ENCODE measurements at regions not wholly inside any gene's neighbourhood (a gene's known extent, or its start where the extent isn't known, plus 50 kb on each side); places are given as distances from the start of the nearest gene placed in this dataset.

GRCh38 chr10:2813693-2814092 is 253.7 kb upstream of the PFKP start:
- H3K4me2 ChIP-seq (ENCODE audit: insufficient read depth, low read length) = no peak overlapping the region
- no peaks in the 10 kb centered on the region for H3K79me2 ChIP-seq (ENCODE audit: insufficient read depth, low read length)
- no peaks in the 10 kb centered on the region for H3K4me1 ChIP-seq (ENCODE audit: insufficient read depth, low read length)
- no peak overlapping the region for H2AFZ ChIP-seq (ENCODE audit: low read depth, low read length)
- DNase-seq (no peak), ATAC-seq (ENCODE audit: insufficient read depth, low read depth) (no peak)
- H4K20me1 ChIP-seq (ENCODE audit: insufficient read depth, low read length) = no peaks in the 10 kb centered on the region
- no peaks in the 10 kb centered on the region for H3K36me3 ChIP-seq (ENCODE audit: insufficient read depth, low read length)
- TF ChIP-seq EZH2 (IDR thresholded peaks at IDR 0.05; ENCODE audit: borderline replicate concordance, low read depth, low read length, severe bottlenecking) (no peak), CTCF (IDR thresholded peaks at IDR 0.05; ENCODE audit: borderline replicate concordance, extremely low read depth, low read length, poor library complexity, severe bottlenecking) (no peak)
- no peaks in the 10 kb centered on the region for H3K9me3 ChIP-seq (ENCODE audit: insufficient read depth, low read length, severe bottlenecking)
- no peak overlapping the region for H3K4me3 ChIP-seq (ENCODE audit: low read depth in 1 of 2, low read length in 2 of 2)
- H3K27ac ChIP-seq (ENCODE audit: low read length) = no peak overlapping the region
- no peak overlapping the region for H3K9ac ChIP-seq (ENCODE audit: low read depth, low read length)
- H3K27me3 ChIP-seq (ENCODE audit: insufficient read depth, low read length, poor library complexity) = no peaks in the 10 kb centered on the region

GRCh38 chr10:2813286-2813685 is 254.1 kb upstream of the PFKP start:
- H4K20me1 ChIP-seq (ENCODE audit: insufficient read depth, low read length) = no peaks in the 10 kb centered on the region
- H3K27me3 ChIP-seq (ENCODE audit: insufficient read depth, low read length, poor library complexity) = no peaks in the 10 kb centered on the region
- H3K9ac ChIP-seq (ENCODE audit: low read depth, low read length) = no peak overlapping the region
- H3K9me3 ChIP-seq (ENCODE audit: insufficient read depth, low read length, severe bottlenecking) = no peaks in the 10 kb centered on the region
- DNase-seq (no peak), ATAC-seq (ENCODE audit: insufficient read depth, low read depth) (no peak)
- H3K4me3 ChIP-seq (ENCODE audit: low read depth in 1 of 2, low read length in 2 of 2) = no peak overlapping the region
- H3K4me2 ChIP-seq (ENCODE audit: insufficient read depth, low read length) = no peak overlapping the region
- H3K4me1 ChIP-seq (ENCODE audit: insufficient read depth, low read length) = no peaks in the 10 kb centered on the region
- H3K79me2 ChIP-seq (ENCODE audit: insufficient read depth, low read length) = no peaks in the 10 kb centered on the region
- TF ChIP-seq CTCF (IDR thresholded peaks at IDR 0.05; ENCODE audit: borderline replicate concordance, extremely low read depth, low read length, poor library complexity, severe bottlenecking) (no peak), EZH2 (IDR thresholded peaks at IDR 0.05; ENCODE audit: borderline replicate concordance, low read depth, low read length, severe bottlenecking) (no peak)
- H2AFZ ChIP-seq (ENCODE audit: low read depth, low read length) = no peak overlapping the region
- no peaks in the 10 kb centered on the region for H3K36me3 ChIP-seq (ENCODE audit: insufficient read depth, low read length)
- H3K27ac ChIP-seq (ENCODE audit: low read length) = no peak overlapping the region

GRCh38 chr10:2812631-2813030 is 254.7 kb upstream of the PFKP start:
- TF ChIP-seq EZH2 (IDR thresholded peaks at IDR 0.05; ENCODE audit: borderline replicate concordance, low read depth, low read length, severe bottlenecking) = no peak
- no peak for DNase-seq

GRCh38 chr10:2800178-2800577 is 267.2 kb upstream of the PFKP start:
- Histone ChIP-seq H2AFZ (ENCODE audit: low read depth, low read length) (no peak overlapping the region), H3K4me3 (ENCODE audit: low read depth in 1 of 2, low read length in 2 of 2) (no peak overlapping the region), H3K9ac (ENCODE audit: low read depth, low read length) (no peak overlapping the region), H3K27ac (ENCODE audit: low read length) (no peak overlapping the region), H3K4me1 (ENCODE audit: insufficient read depth, low read length) (peaks cover 9% of the 10 kb centered on the region), H3K36me3 (ENCODE audit: insufficient read depth, low read length) (no peaks in the 10 kb centered on the region), H3K27me3 (ENCODE audit: insufficient read depth, low read length, poor library complexity) (no peaks in the 10 kb centered on the region), H4K20me1 (ENCODE audit: insufficient read depth, low read length) (no peaks in the 10 kb centered on the region), H3K4me2 (ENCODE audit: insufficient read depth, low read length) (no peak overlapping the region), H3K9me3 (ENCODE audit: insufficient read depth, low read length, severe bottlenecking) (peaks cover 8% of the 10 kb centered on the region), H3K79me2 (ENCODE audit: insufficient read depth, low read length) (no peaks in the 10 kb centered on the region)
- no peak for TF ChIP-seq EZH2 (IDR thresholded peaks at IDR 0.05; ENCODE audit: borderline replicate concordance, low read depth, low read length, severe bottlenecking)
- TF ChIP-seq CTCF (IDR thresholded peaks at IDR 0.05; ENCODE audit: borderline replicate concordance, extremely low read depth, low read length, poor library complexity, severe bottlenecking) = no peak
- ATAC-seq (ENCODE audit: insufficient read depth, low read depth) = no peak
- DNase-seq = no peak

More at GRCh38 chr10:2812631-2813030, 254.7 kb upstream of the PFKP start:
- Histone ChIP-seq H3K27me3 (ENCODE audit: insufficient read depth, low read length, poor library complexity) (no peaks in the 10 kb centered on the region), H3K9ac (ENCODE audit: low read depth, low read length) (no peak overlapping the region), H3K79me2 (ENCODE audit: insufficient read depth, low read length) (no peaks in the 10 kb centered on the region), H3K4me2 (ENCODE audit: insufficient read depth, low read length) (no peak overlapping the region), H4K20me1 (ENCODE audit: insufficient read depth, low read length) (no peaks in the 10 kb centered on the region), H3K36me3 (ENCODE audit: insufficient read depth, low read length) (no peaks in the 10 kb centered on the region), H3K9me3 (ENCODE audit: insufficient read depth, low read length, severe bottlenecking) (no peaks in the 10 kb centered on the region), H3K4me1 (ENCODE audit: insufficient read depth, low read length) (no peaks in the 10 kb centered on the region), H3K27ac (ENCODE audit: low read length) (no peak overlapping the region), H2AFZ (ENCODE audit: low read depth, low read length) (no peak overlapping the region), H3K4me3 (ENCODE audit: low read depth in 1 of 2, low read length in 2 of 2) (no peak overlapping the region)
- ATAC-seq (ENCODE audit: insufficient read depth, low read depth) = no peak

Data from DND-41 (cell line).